22Rv1 (cell line): ENCODE measurements at regions not wholly inside any gene's neighbourhood (a gene's known extent, or its start where the extent isn't known, plus 50 kb on each side); places are given as distances from the start of the nearest gene placed in this dataset.

ENCODE experiments used
- CTCF ChIP-seq: fragments of 450-650 bp; IDR thresholded peaks from 2 replicates; pipeline ENCODE4 v1.5.1; 2017; ENCODE audit warnings: mild to moderate bottlenecking
- ZFX ChIP-seq: fragments of 450-650 bp; IDR thresholded peaks from 2 replicates; pipeline ENCODE4 v1.6.1; 2017; ENCODE audit warnings: antibody characterized with exemption, borderline replicate concordance

DNA sequence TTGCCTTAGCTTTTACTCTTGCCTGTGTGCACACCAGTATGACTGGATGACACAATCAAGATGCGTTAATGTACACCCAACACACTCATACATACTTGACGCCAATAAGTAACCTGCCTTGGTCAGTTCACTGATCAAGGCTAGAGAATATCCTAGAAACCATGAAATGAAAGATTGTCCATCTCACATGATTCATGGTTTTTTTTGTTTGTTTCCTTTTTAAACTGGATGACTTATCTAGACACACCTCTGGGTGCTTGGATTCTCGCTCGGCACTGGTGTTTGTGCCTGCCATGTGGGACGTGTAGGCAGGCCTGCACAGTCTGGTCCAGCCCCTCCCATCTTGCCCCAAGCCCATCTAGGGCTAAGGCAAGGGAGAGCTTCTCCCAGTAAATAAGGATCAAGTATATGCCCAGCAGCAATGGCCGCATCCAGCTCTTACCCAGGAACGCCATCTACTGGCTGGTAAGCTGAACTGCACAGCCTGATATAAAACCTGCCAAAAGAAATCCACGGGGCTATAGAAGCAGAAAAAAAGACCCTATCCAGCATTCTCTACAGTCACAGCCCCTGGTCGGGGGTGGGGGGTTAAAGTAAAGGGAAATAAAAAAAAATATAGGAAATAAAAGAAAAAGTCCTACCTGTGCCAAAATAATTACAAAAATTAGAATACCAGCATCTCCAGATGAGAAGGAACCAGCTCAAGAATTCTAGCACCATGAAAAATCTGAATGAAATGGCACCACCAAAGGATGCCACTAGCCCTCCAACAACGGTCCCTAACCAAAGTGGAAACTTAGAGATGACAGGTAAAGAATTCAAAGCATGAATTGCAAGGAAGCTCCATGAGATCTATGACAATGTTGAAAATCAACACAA, 73.3 kb downstream of the OTOR start:
- TF ChIP-seq CTCF = peak; percentile 98
- TF ChIP-seq ZFX = no peak
